HUES6 (cell line): ENCODE measurements at regions not wholly inside any gene's neighbourhood (a gene's known extent, or its start where the extent isn't known, plus 50 kb on each side); places are given as distances from the start of the nearest gene placed in this dataset.
"Not testable (repeated sequence)": the region's sequence is repeated elsewhere in the genome, so short reads cannot be mapped to it uniquely, and the experiment has no call there.

Experiments used
- H3K27ac ChIP-seq: 2 replicates; pipeline ENCODE4 v1.7.0; 2013; ENCODE audit warnings: low read depth, mild to moderate bottlenecking, low read length, inconsistent platforms
- H3K27me3 ChIP-seq: 2 replicates; pipeline ENCODE4 v1.6.1; 2013; ENCODE audit warnings: low read length; ENCODE audit not compliant: control insufficient read depth, insufficient read depth
- H3K36me3 ChIP-seq: 2 replicates; pipeline ENCODE4 v1.6.1; 2013; ENCODE audit warnings: low read length; ENCODE audit not compliant: control insufficient read depth, insufficient read depth
- H3K4me1 ChIP-seq: 2 replicates; pipeline ENCODE4 v1.6.1; 2013; ENCODE audit warnings: low read length; ENCODE audit not compliant: control insufficient read depth, insufficient read depth
- H3K4me3 ChIP-seq: 2 replicates; pipeline ENCODE4 v1.5.1; 2013; ENCODE audit warnings: low read depth, low read length
- H3K9ac ChIP-seq: one replicate; pipeline ENCODE4 v1.6.1; 2013; ENCODE audit warnings: mild to moderate bottlenecking, low read length
- H3K9me3 ChIP-seq: 2 replicates; pipeline ENCODE4 v1.6.1; 2013; ENCODE audit warnings: low read depth, low read length; ENCODE audit not compliant: control insufficient read depth, insufficient read depth

DNA sequence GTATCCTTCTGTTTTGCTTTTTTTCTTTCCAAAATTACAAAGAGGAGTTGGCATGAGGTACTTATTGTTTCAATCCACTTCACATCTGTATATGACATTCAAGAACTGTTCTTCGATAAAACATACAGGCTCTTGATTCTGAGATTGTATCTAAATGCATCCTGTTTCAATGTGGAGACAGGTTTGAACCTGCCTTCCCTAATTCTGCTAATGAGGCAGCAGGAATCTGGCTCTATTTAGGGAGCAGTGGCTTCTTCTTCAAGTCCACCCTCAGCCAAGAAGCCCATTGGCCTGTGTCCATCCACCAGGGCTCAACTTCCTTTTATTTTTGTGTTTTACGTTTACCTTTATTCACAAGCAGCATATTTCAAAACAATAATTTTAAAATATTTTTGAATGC, 84.8 kb upstream of the PIK3C3 start:
- Histone ChIP-seq H3K9ac (no peak overlapping the region), H3K9me3 (no peaks in the 10 kb centered on the region), H3K27me3 (no peaks in the 10 kb centered on the region), H3K4me3 (no peak overlapping the region), H3K4me1 (peaks cover 4% of the 10 kb centered on the region), H3K36me3 (no peaks in the 10 kb centered on the region), H3K27ac (no peak overlapping the region)

DNA sequence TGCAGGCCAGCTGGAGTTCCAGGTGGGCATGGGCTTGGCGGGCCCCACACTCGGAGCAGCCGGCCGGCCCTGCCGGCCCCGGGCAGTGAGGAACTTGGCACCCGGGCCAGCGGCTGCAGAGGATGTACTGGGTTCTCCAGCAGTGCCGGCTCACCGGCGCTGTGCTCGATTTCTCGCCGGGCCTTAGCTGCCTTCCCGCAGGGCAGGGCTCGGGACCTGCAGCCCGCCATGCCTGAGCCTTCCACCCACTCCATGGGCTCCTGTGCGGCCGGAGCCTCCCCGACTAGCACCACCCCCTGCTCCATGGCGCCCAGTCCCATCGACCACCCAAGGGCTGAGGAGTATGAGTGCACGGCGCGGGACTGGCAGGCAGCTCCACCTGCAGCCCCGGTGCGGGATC, 89.2 kb upstream of the PIK3C3 start:
- H3K27me3 ChIP-seq, H3K36me3 ChIP-seq, H3K4me1 ChIP-seq, H3K9me3 ChIP-seq, H3K9ac ChIP-seq, H3K27ac ChIP-seq, H3K4me3 ChIP-seq: not testable (repeated sequence)

DNA sequence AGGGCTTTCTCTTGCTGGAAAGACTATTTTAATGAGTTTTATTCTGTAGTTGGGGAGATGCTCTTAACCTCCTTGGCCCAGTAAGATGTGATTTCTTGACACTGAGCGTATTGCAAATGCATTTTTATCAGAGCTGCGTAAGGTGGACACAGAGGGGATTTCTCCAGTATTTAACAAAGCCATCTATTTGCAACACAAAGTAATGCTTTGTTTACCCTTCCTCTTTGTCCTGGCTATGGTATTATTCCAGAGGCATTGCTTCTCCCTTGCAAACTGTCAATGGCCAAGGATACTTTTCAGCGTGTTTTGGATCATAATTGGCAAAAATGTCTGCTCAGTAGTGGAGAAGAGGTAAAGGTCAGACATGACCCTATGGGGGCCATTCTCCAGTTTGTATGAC, 90.8 kb upstream of the PIK3C3 start:
- no peak overlapping the region for H3K27ac ChIP-seq
- H3K9ac ChIP-seq = no peak overlapping the region
- no peaks in the 10 kb centered on the region for H3K27me3 ChIP-seq
- H3K4me1 ChIP-seq = peaks cover 9% of the 10 kb centered on the region
- H3K4me3 ChIP-seq = no peak overlapping the region
- H3K9me3 ChIP-seq = no peaks in the 10 kb centered on the region
- H3K36me3 ChIP-seq = no peaks in the 10 kb centered on the region

DNA sequence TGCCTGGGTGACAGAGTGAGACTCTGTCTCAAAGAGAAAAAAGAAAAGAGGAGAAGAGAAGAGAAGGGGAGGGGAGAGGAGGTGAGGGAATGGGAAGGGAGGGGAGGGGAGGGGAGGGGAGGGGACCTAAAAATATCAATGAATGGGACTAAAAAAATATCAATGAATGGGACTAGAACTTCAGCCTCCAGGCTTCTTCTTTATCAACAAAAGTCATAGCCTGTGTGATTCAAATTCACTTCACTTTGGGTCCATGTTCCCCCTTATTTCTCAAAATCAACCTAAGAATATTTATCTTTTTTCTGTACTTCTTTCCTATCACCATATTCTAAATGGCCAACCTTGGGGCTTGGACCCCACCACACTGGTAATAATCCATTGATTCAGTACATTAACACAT, 92.1 kb upstream of the PIK3C3 start:
- Histone ChIP-seq H3K4me1 (peaks cover 9% of the 10 kb centered on the region), H3K4me3 (no peak overlapping the region), H3K27ac (no peak overlapping the region), H3K36me3 (no peaks in the 10 kb centered on the region), H3K9ac (no peak overlapping the region), H3K9me3 (no peaks in the 10 kb centered on the region), H3K27me3 (no peaks in the 10 kb centered on the region)

DNA sequence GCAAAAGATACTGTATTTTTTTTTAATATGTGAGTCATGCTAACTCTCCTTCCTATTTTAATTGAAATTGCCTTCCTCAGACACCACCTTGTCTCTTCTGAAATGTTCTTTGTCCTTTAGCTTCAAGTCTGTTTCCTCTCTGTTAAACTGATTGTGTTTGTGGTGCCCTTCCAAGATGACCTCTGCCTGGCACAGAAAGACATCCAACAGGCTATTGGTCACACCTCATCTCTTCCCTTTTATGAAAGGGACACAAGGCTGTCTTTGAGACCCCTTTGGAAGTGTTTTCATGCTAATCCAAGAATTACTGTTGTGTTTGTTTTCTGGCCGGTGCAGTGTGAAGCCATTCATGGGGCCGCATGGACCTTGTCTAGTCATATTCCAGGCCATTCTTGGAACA, 94.0 kb upstream of the PIK3C3 start:
- no peaks in the 10 kb centered on the region for H3K36me3 ChIP-seq
- no peak overlapping the region for H3K9ac ChIP-seq
- H3K27me3 ChIP-seq = no peaks in the 10 kb centered on the region
- peaks cover 9% of the 10 kb centered on the region for H3K4me1 ChIP-seq
- no peaks in the 10 kb centered on the region for H3K9me3 ChIP-seq
- no peak overlapping the region for H3K4me3 ChIP-seq
- H3K27ac ChIP-seq = no peak overlapping the region

DNA sequence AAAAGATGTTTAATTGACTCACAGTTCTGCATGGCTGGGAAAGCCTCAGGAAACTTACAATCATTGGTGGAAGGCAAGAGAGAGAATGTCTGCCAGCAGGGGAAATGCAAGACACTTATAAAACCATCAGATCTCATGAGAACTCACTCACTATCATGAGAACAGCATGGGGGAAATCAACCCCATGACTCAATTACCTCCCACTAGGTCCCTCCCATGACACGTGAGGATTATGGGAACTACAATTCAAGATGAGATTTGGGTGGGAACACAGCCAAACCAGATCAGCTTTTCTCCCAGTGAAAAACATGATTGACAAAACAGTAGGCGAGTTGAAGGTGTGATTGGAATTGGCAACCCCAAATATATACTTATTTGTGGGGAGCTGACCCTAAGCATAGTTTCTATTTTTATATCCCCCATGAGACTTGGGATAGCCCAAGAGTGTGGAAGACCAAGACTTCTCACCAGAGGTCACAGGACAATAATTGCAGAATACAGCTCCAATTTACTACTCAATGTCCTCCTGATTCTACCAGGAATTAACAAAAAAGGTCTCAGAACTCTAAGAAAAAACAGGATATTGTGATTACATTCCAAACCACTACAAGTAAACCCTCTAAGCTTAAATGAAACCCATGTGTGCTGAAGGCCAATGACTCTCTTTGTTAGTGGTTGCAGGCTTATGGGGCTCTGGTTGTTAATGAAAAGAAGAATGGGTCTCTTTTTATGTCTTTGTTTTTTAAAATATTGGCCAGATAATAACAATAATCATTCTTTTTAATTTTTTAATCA, 96.1 kb upstream of the PIK3C3 start:
- H3K36me3 ChIP-seq = no peaks in the 10 kb centered on the region
- H3K9ac ChIP-seq = no peak overlapping the region
- H3K27ac ChIP-seq = no peak overlapping the region
- no peak overlapping the region for H3K4me3 ChIP-seq
- no peaks in the 10 kb centered on the region for H3K9me3 ChIP-seq
- peaks cover 1% of the 10 kb centered on the region; the same call in 1 of the 2 replicates for H3K4me1 ChIP-seq
- H3K27me3 ChIP-seq = no peaks in the 10 kb centered on the region

DNA sequence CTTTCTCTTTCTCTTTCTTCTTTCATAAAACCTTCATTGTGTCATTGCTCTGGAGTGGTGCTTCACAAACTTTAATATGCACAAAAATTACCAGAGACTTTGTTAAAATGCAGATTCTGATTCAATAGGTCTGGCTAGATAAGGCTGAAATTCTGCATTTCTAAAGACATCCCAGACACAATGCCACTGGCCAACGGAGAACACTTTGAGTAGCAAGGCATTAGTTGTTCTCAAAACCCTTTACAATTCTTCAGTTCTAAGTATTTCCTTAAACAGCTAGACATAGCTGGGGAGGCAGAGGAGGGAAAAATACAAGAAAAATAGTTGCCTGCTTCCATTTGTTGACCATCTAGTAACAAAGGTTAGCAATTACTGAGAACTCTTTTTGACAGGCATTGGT, 101.8 kb upstream of the PIK3C3 start:
- no peak overlapping the region for H3K9ac ChIP-seq
- H3K27me3 ChIP-seq = no peaks in the 10 kb centered on the region
- H3K36me3 ChIP-seq = no peaks in the 10 kb centered on the region
- no peaks in the 10 kb centered on the region for H3K9me3 ChIP-seq
- H3K27ac ChIP-seq = no peak overlapping the region
- peaks cover 7% of the 10 kb centered on the region; the same call in 1 of the 2 replicates for H3K4me1 ChIP-seq
- no peak overlapping the region for H3K4me3 ChIP-seq

DNA sequence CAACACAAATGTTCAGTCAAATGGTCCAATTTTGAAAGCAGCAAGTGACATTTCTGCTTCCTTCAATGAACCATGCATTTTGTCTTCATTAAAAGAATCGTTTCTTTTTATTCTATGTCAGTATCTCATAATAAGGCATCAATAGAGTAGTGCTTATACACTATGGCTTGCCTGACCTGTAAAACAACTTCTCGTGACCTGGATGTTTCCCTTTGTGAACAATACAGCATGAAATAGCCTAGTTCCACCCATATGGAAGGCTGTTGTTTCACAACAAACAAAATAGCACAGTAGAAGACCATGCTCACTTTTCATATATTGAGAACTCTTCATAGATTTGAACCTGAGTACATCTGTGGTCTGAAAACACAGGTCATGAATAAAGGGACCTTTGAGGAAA, 104.3 kb upstream of the PIK3C3 start:
- H3K27me3 ChIP-seq = no peaks in the 10 kb centered on the region
- H3K9me3 ChIP-seq = no peaks in the 10 kb centered on the region
- H3K4me3 ChIP-seq = no peak overlapping the region
- H3K27ac ChIP-seq = no peak overlapping the region
- no peak overlapping the region for H3K9ac ChIP-seq
- peaks cover 10% of the 10 kb centered on the region; the same call in 1 of the 2 replicates for H3K4me1 ChIP-seq
- no peaks in the 10 kb centered on the region for H3K36me3 ChIP-seq

DNA sequence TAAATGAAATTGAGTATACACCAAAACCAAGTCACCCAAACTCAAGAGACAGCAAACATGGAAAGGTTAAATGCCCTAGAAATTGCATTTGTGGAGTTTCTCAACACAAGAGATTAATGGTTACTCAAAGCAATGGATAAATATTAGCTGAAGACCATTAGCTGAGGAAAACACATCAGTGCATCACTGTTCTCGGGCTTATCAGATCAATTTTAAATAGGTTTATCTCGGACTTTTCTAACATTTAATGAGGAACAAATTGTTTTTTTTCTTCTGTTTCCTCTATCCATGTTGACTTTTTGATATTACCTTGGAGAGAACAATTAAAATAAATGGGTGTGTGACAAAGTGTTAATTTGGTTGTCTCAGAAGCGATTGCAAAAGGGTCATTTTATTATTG, 105.4 kb upstream of the PIK3C3 start:
- no peak overlapping the region for H3K27ac ChIP-seq
- peaks cover 16% of the 10 kb centered on the region for H3K4me1 ChIP-seq
- H3K36me3 ChIP-seq = no peaks in the 10 kb centered on the region
- no peak overlapping the region for H3K4me3 ChIP-seq
- H3K27me3 ChIP-seq = no peaks in the 10 kb centered on the region
- no peak overlapping the region for H3K9ac ChIP-seq
- H3K9me3 ChIP-seq = no peaks in the 10 kb centered on the region

DNA sequence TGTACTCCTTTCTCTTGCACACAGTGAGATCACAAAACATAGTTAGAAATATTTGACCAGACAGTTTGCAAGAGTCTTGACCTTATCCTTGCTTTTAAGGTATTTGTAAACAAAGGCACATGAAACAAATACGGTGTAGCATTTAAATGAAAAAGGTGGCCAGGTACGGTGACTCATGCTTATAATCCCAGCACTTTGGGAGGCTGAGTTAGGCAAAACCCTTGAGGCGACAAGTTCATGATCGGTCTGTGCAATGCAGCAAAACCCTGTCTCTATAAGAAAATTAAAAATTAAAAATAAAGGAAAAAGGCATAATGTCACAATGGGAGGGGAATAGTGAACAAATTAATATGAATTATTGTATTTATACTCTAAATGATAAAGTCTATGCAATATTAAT, 109.5 kb upstream of the PIK3C3 start:
- Histone ChIP-seq H3K4me3 (no peak overlapping the region), H3K27me3 (no peaks in the 10 kb centered on the region), H3K9ac (no peak overlapping the region), H3K9me3 (no peaks in the 10 kb centered on the region), H3K36me3 (no peaks in the 10 kb centered on the region), H3K27ac (no peak overlapping the region; the same call in 1 of the 2 replicates), H3K4me1 (peaks cover 11% of the 10 kb centered on the region)

DNA sequence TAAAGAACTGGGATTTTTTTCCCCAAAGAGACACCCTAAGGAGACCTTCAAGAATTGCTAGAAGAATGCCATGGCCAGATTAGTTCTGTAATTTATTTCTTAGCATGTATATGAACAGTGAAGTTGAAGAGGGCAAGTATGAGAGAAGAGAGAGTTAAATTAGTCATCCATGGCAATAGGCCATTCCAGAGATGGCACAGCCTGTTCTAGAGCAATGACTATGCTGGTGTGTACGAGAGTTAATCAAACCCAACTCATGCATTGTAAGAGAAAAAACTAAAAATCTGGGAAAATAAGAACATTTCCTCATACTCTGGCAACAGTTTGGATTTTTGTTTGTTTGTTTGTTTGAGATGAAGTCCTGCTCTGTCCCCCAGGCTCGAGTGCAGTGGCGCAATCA, 112.1 kb upstream of the PIK3C3 start:
- Histone ChIP-seq H3K27ac (no peak overlapping the region), H3K4me3 (no peak overlapping the region), H3K4me1 (peaks cover 13% of the 10 kb centered on the region), H3K9ac (no peak overlapping the region), H3K36me3 (no peaks in the 10 kb centered on the region), H3K27me3 (no peaks in the 10 kb centered on the region), H3K9me3 (no peaks in the 10 kb centered on the region)
